BE2C (cell line): ENCODE measurements at regions not wholly inside any gene's neighbourhood (a gene's known extent, or its start where the extent isn't known, plus 50 kb on each side); places are given as distances from the start of the nearest gene placed in this dataset.

Experiments used
- DNase-seq: peaks from one replicate; pipeline ENCODE4 v3.0.0-alpha.2; 2020
- H3K27me3 ChIP-seq: fragments of 250-450 bp; sonication (Bioruptor Pico); 2 replicates; pipeline ENCODE4 v1.5.1; 2020; ENCODE audit warnings: mild to moderate bottlenecking
- H3K36me3 ChIP-seq: fragments of 250-450 bp; sonication (Bioruptor Pico); 2 replicates; pipeline ENCODE4 v1.5.1; 2020; ENCODE audit warnings: mild to moderate bottlenecking
- H3K4me1 ChIP-seq: fragments of 250-450 bp; sonication (Bioruptor Pico); 2 replicates; pipeline ENCODE4 v1.5.1; 2020
- H3K4me3 ChIP-seq: 2 replicates; pipeline ENCODE4 v1.5.1; 2011; ENCODE audit warnings: low read depth, low read length
- H3K9me3 ChIP-seq: fragments of 250-450 bp; sonication (Bioruptor Pico); 2 replicates; pipeline ENCODE4 v1.5.1; 2020
- CTCF ChIP-seq: IDR thresholded peaks from 2 replicates; pipeline ENCODE4 v1.5.1; 2012; ENCODE audit warnings: mild to moderate bottlenecking, low read depth, low read length

DNA sequence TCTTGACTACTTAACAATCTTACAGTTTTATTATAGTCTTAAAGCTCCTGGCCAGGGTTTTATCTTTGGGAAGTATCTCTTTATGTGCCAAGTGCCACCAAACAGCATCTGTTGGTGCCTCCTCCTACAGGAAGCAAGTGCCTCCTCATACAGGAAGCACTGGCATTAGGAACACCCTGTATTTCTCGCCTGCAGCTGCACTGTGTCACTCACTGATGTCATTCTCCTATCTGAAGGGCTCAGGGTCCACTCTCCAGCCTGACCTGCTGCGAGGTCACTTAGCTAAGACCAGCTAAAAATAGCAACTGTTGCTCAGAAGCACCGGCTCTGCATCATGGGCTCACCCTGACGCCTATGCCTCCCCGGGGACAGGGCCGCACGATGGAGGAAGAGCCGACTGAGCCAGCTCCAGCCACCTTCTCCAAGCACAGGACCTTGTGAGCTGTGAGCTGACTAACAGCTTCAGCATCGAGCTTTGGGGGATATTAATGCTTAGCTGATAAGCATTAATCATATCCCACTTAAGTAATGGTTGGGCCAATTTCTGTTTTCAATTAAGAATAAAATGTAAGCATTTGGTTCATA, 66.3 kb upstream of the CD93 start:
- no peak for DNase-seq

GRCh38 chr20:23151885-23152284, 65.8 kb upstream of the CD93 start:
- no peaks in the 10 kb centered on the region for H3K9me3 ChIP-seq
- no peak for TF ChIP-seq CTCF
- no peak for DNase-seq
- no peak overlapping the region for H3K4me3 ChIP-seq
- H3K4me1 ChIP-seq: no peaks in the 10 kb centered on the region
- no peaks in the 10 kb centered on the region for H3K27me3 ChIP-seq
- H3K36me3 ChIP-seq: no peaks in the 10 kb centered on the region

More for the DNA sequence above, 66.3 kb upstream of the CD93 start:
- H3K36me3 ChIP-seq: no peaks in the 10 kb centered on the region
- no peaks in the 10 kb centered on the region for H3K4me1 ChIP-seq
- no peak overlapping the region for H3K4me3 ChIP-seq
- H3K27me3 ChIP-seq: no peaks in the 10 kb centered on the region
- H3K9me3 ChIP-seq: no peaks in the 10 kb centered on the region
- TF ChIP-seq CTCF: no peak

DNA sequence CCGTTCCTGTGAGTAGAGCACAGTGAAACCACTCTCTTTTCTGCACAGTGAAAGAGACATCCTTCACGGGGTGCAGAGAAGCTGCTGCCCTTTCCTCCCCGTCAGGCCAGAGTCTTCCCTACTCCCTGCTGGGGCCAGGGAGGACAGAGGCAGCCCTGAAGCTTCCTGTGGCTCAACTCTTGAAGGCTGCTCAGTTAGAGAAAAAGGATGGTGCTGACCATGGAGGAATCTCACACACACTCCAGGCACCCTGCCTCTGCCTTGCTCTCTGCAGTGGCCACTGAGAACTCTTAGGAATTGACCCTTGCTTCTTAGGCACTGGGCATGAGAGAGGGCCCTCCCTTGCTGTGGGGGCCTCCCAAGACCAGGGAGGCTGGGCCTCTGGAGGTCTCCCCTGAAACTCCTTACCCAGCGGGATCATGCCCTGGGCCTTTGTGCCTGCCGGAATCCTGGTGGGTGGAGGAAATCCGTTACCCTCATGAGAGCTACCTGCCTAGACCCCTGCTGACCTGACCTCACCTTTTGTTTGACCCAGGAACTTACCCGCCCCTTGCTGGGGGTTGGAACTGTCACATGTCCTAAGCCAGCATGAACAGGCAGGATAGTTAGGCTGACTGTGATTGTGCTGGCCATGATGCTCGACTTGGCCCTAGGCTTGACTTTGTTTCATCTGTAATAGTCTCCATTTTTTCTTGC, 65.0 kb upstream of the CD93 start:
- DNase-seq: no peak
- no peak overlapping the region for H3K4me3 ChIP-seq
- H3K27me3 ChIP-seq: no peaks in the 10 kb centered on the region
- no peaks in the 10 kb centered on the region for H3K4me1 ChIP-seq
- no peak for TF ChIP-seq CTCF
- H3K9me3 ChIP-seq: no peaks in the 10 kb centered on the region
- no peaks in the 10 kb centered on the region for H3K36me3 ChIP-seq

- Histone ChIP-seq H3K27me3 (no peaks in the 10 kb centered on the region), H3K4me3 (no peak overlapping the region), H3K36me3 (no peaks in the 10 kb centered on the region), H3K9me3 (no peaks in the 10 kb centered on the region), H3K4me1 (no peaks in the 10 kb centered on the region)
- no peak for TF ChIP-seq CTCF
- DNase-seq: no peak
Observed at GRCh38 chr20:23150304-23151007, 64.3 kb upstream of the CD93 start.

DNA sequence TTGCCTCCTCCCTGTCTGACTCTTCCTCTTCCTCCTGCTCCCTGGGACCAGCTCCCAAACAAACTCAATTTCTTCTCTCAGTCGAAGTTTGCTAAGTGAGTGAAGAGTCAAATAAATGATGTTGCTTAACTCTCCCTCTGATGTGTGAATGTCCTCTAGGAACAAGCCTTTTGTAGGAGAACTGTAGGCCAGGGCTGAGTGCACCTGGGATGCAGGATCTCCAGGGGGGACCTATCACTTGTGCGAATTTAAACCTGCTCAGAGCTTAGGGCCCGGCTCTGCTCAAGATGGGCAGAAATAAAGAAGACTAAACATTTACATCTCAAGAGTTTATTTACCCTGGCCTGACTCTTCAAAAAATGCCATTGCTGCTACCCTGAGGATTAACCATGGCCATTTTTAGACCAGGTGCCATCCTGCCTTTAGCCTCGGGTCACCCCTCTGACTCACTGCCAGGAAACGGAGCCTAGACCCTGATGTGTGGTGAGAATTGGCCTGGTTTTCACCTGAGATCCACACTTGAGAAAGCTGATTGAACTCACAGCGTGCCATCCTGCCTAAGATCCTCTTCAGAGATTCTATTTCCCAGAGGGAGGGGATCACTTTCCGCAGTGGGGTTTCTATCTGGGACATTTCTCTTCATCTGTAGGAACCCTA, 63.6 kb upstream of the CD93 start:
- no peak for DNase-seq
- no peak for TF ChIP-seq CTCF
- no peaks in the 10 kb centered on the region for H3K36me3 ChIP-seq
- no peak overlapping the region for H3K4me3 ChIP-seq
- no peaks in the 10 kb centered on the region for H3K27me3 ChIP-seq
- H3K9me3 ChIP-seq: no peaks in the 10 kb centered on the region
- H3K4me1 ChIP-seq: no peaks in the 10 kb centered on the region
